Sigmoid colon (tissue), 6 donors: ENCODE measurements at regions not wholly inside any gene's neighbourhood (a gene's known extent, or its start where the extent isn't known, plus 50 kb on each side); places are given as distances from the start of the nearest gene placed in this dataset.

Experiments
- DNase-seq: peaks from one replicate; pipeline ENCODE4 v3.0.0-alpha.2; 2019
- H3K27ac ChIP-seq, 4 donors: fragments of 200-600 bp; sonication (generic); one replicate each; pipeline ENCODE4 v1.5.1; 2016 to 2019; ENCODE audit warnings: mild to moderate bottlenecking in 1 of 4
- H3K27me3 ChIP-seq, 3 donors: fragments of 200-600 bp; sonication (generic); one replicate each; pipeline ENCODE4 v1.5.1; 2019; ENCODE audit warnings: mild to moderate bottlenecking in 1 of 3
- H3K36me3 ChIP-seq, 4 donors: fragments of 200-600 bp; sonication (generic); one replicate each; pipeline ENCODE4 v1.5.1; 2016 to 2019
- H3K4me1 ChIP-seq, 4 donors: fragments of 200-600 bp; sonication (generic); one replicate each; pipeline ENCODE4 v1.5.1; 2017 to 2019
- H3K4me3 ChIP-seq, 4 donors: fragments of 200-600 bp; sonication (generic); one replicate each; pipeline ENCODE4 v1.5.1; 2017 to 2019; ENCODE audit warnings: mild to moderate bottlenecking in 2 of 4, moderate library complexity in 1 of 4
- H3K9me3 ChIP-seq, 4 donors: fragments of 200-600 bp in 3 of 4; sonication (generic) in 3 of 4; one replicate each; pipeline versions ENCODE4 v1.5.1 to v1.6.1; 2013 to 2019
- EP300 ChIP-seq, 4 donors: sonication (generic); formaldehyde crosslinking; IDR thresholded peaks; one replicate each; pipeline ENCODE4 v1.6.1; 2017; ENCODE audit warnings: antibody characterized with exemption in 4 of 4
- POLR2A ChIP-seq, 2 donors: fragments of 450-650 bp; IDR thresholded peaks; one replicate each; pipeline ENCODE4 v1.6.1; 2016; ENCODE audit warnings: antibody characterized with exemption in 2 of 2, mild to moderate bottlenecking in 2 of 2, moderate library complexity in 2 of 2
- POLR2AphosphoS5 ChIP-seq, 4 donors: sonication (generic); formaldehyde crosslinking; IDR thresholded peaks; one replicate each; pipeline ENCODE4 v1.6.1; 2017; ENCODE audit warnings: antibody characterized with exemption in 4 of 4
- WGBS, 2 donors: extraction: QIAGEN DNeasy Blood & Tissue Kit; methylation state at CpG; one replicate each; pipeline ENCODE4 v1.1.7; 2013; 5-methylcytosine and 5-hydroxymethylcytosine counted together
- intact Hi-C: fragments of 100-400 bp; cut with DNase I; formaldehyde crosslinking; loops from one replicate; pipeline ENCODE4 v1.15.1; 2023
- TF ChIP-seq, protein P1 (sequence below), 4 experiments: fragments of 450-650 bp in 3 of 4; fragments of 200-600 bp in 1 of 4; IDR thresholded peaks; one replicate each; pipeline ENCODE4 v1.5.1; 2016 to 2019; ENCODE audit warnings: antibody characterized with exemption in 4 of 4, mild to moderate bottlenecking in 3 of 4, moderate library complexity in 2 of 4
- donor health status: healthy with polysubstance abuse.
- donor health status: healthy.

DNA sequence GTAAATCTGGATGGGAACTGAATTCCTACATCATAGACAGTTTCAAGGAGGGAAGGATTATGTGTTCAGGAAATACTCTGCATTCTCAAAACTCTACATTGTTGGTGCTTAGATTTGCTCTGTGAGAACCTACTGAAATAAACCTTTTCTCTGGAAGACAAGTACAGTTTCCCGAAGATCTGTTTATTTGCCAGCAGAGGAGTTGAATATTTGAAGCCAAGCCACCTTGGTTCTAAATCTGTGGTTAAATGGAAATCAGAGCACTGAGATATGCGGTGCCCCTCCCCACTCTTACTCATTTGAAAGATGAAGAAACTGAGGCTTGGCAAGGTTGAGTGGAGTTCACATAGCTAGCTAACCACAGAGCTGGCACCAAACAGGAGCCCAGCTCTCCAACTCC lies 146.3 kb upstream of the CTAGE1 start:
- 74 to 79% methylated on average over 2 of the region's 2 CpGs for WGBS, 2 donors
- no peaks in the 10 kb centered on the region for H3K27me3 ChIP-seq
- H3K4me1 ChIP-seq: peaks cover 0 to 19% (median 7%) of the 10 kb centered on the region in 4 donors
- intact Hi-C loops: loop anchor here (5.0 to 10.0 kb wide), 3 partner anchors 239 to 657 kb away; no protein-coding TSS in a partner anchor
- H3K4me3 ChIP-seq: no peak overlapping the region
- no peaks in the 10 kb centered on the region for H3K36me3 ChIP-seq
- no peaks in the 10 kb centered on the region for H3K9me3 ChIP-seq
- DNase-seq: no peak
- H3K27ac ChIP-seq: no peak overlapping the region
- TF ChIP-seq POLR2A (IDR thresholded peaks at IDR 0.05) (no peak), POLR2AphosphoS5 (IDR thresholded peaks at IDR 0.05) (no peak), EP300 (IDR thresholded peaks at IDR 0.05) (no peak)
- TF ChIP-seq, protein P1, sequence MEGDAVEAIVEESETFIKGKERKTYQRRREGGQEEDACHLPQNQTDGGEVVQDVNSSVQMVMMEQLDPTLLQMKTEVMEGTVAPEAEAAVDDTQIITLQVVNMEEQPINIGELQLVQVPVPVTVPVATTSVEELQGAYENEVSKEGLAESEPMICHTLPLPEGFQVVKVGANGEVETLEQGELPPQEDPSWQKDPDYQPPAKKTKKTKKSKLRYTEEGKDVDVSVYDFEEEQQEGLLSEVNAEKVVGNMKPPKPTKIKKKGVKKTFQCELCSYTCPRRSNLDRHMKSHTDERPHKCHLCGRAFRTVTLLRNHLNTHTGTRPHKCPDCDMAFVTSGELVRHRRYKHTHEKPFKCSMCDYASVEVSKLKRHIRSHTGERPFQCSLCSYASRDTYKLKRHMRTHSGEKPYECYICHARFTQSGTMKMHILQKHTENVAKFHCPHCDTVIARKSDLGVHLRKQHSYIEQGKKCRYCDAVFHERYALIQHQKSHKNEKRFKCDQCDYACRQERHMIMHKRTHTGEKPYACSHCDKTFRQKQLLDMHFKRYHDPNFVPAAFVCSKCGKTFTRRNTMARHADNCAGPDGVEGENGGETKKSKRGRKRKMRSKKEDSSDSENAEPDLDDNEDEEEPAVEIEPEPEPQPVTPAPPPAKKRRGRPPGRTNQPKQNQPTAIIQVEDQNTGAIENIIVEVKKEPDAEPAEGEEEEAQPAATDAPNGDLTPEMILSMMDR (IDR thresholded peaks at IDR 0.05): no peak

DNA sequence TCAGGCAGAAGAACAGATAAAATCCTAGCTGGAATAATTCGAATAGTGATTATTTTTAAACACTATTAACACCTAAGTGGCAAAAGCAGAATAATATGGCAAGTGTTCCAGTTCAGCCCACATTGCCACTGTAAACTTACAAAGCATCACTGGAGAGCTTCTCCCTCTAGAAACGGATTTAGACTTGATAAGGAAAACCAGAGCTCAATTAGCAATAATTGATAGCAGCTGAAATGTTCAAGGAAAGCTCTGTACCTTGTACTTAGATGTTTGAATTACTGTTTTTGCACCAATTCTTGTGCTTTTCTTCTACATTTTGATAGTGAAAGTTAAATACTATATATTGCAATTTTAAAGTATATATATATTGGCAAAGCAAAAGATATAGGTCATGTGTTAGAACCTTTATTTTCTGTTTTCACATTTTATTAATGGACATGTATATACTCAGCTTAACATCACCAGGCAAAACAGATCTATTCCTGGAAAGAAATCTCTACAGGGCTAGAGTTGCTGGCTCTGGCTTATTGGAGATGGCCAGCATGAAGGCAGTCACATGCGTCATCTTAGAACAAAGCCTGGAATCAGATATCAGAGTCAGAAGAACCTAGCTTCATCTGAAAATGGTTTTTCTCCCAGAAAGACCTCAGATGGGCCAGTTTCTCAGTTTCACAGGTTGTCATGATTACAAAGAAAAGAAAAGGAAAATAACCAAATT lies 149.1 kb upstream of the CTAGE1 start:
- H3K27ac ChIP-seq: no peak overlapping the region
- intact Hi-C loops: loop anchor here (10.0 kb wide), 1 partner anchor 242 kb away; no protein-coding TSS in a partner anchor
- WGBS, 2 donors: 76 to 83% methylated on average over 3 of the region's 3 CpGs
- TF ChIP-seq POLR2A (IDR thresholded peaks at IDR 0.05): no peak
- no peak for DNase-seq
- H3K4me1 ChIP-seq: peaks cover 0 to 3% (median 0%) of the 10 kb centered on the region in 4 donors
- H3K27me3 ChIP-seq: no peaks in the 10 kb centered on the region
- no peaks in the 10 kb centered on the region for H3K36me3 ChIP-seq
- H3K4me3 ChIP-seq: no peak overlapping the region
- H3K9me3 ChIP-seq: no peaks in the 10 kb centered on the region

DNA sequence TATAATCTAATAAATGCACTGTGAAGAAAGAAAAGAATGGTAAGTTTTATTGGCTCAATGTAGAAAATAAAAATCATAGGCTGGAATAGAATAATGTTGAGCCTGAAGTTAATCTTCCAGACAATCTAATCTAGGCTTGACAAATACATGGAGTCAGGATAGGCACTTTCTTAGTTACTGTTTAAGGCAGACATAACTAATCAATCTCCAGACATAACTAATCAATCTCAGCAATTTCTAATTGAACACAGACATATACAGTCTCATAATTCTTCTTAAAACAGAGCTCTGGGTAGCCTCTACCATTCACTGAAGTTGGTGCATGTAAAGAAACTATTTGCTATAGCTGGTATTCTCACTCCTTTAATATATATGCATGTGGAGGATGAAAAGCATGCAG lies 150.1 kb upstream of the CTAGE1 start:
- Histone ChIP-seq H3K4me1 (peaks cover 0 to 3% (median 0%) of the 10 kb centered on the region in 4 donors), H3K9me3 (no peaks in the 10 kb centered on the region), H3K36me3 (no peaks in the 10 kb centered on the region), H3K27ac (no peak overlapping the region), H3K4me3 (no peak overlapping the region), H3K27me3 (no peaks in the 10 kb centered on the region)
- intact Hi-C loops: loop anchor here (10.0 kb wide), 1 partner anchor 243 kb away; no protein-coding TSS in a partner anchor
- TF ChIP-seq POLR2AphosphoS5 (IDR thresholded peaks at IDR 0.05) (no peak), POLR2A (IDR thresholded peaks at IDR 0.05) (no peak)
- TF ChIP-seq, protein P1 (IDR thresholded peaks at IDR 0.05): no peak
- DNase-seq: no peak

DNA sequence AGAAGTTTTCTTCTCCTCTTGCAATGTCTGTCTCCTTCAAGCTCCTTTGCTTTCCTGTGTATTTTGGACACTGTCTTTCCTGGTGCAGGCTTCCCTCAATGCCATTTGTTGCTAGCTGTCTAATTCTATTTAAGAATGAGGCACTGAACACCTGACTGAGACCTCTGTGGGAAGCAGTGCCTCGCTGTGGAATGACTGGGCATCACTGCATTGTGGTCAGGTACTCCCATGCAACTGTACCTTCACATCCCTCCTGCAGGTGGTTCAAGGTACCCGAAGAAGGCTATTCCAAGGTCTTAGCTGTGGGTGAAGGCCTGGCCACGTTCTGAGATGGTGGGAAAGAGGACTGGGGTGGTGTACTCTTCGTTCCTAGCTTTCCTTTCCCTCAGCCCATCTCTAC lies 152.8 kb upstream of the CTAGE1 start:
- Histone ChIP-seq H3K36me3 (no peaks in the 10 kb centered on the region), H3K4me1 (no peaks in the 10 kb centered on the region), H3K4me3 (no peak overlapping the region), H3K27ac (no peak overlapping the region), H3K27me3 (no peaks in the 10 kb centered on the region), H3K9me3 (no peaks in the 10 kb centered on the region)
- TF ChIP-seq POLR2AphosphoS5 (IDR thresholded peaks at IDR 0.05) (no peak), EP300 (IDR thresholded peaks at IDR 0.05) (no peak), POLR2A (IDR thresholded peaks at IDR 0.05) (no peak)
- TF ChIP-seq, protein P1 (IDR thresholded peaks at IDR 0.05): no peak
- DNase-seq: no peak
- intact Hi-C loops: no loop called here
- 78% methylated on average over 4 of the region's 4 CpGs for WGBS, 2 donors

DNA sequence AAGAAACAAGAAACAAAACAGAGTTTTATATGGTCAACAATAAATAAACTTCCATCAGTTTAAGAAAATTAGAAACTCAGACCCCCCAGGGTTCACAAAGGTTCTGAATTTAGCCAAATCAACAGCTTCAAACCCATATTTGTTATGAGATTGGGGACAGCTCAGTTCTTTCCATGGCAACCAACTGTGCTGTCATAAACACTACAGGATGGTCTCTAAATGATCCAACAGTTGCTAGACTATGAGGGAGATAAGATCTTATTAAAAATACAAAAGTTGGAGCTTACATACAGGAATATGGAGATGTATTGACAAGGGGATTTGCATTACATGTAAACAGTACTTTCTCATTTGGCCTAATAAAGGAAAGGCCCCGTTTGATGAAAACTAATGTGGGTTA lies 154.6 kb upstream of the CTAGE1 start:
- H3K36me3 ChIP-seq: no peaks in the 10 kb centered on the region
- H3K9me3 ChIP-seq: no peaks in the 10 kb centered on the region
- intact Hi-C loops: no loop called here
- no peak for DNase-seq
- H3K27me3 ChIP-seq: no peaks in the 10 kb centered on the region
- H3K4me1 ChIP-seq: no peaks in the 10 kb centered on the region
- TF ChIP-seq EP300 (IDR thresholded peaks at IDR 0.05): no peak
- H3K4me3 ChIP-seq: no peak overlapping the region
- WGBS, 2 donors: 71 to 74% methylated on average over 1 of the region's 1 CpG
- no peak overlapping the region for H3K27ac ChIP-seq

DNA sequence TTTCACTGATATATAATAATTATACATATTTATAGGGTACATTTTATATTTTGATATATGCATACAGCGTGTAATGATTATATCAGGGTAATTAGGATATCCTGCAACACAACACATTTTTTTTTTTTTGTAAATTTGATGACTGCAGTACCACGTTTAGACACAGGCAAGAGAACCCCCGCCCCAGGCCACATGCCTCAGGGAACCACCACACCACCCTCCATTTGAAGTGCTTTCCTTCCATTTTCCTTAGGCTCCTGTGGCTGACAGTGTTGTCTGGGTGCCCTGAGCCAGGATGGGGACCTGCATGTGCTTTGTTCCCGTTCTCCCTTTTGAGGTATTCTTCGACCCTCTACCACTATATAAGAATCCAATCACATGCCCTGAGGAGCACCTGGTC lies 161.6 kb upstream of the CTAGE1 start:
- intact Hi-C loops: no loop called here
- H3K36me3 ChIP-seq: no peaks in the 10 kb centered on the region
- no peak overlapping the region for H3K27ac ChIP-seq
- no peak for DNase-seq
- TF ChIP-seq EP300 (IDR thresholded peaks at IDR 0.05) (no peak), POLR2A (IDR thresholded peaks at IDR 0.05) (no peak), POLR2AphosphoS5 (IDR thresholded peaks at IDR 0.05) (no peak)
- TF ChIP-seq, protein P1 (IDR thresholded peaks at IDR 0.05): no peak
- peaks cover 0 to 2% (median 0%) of the 10 kb centered on the region in 4 donors for H3K9me3 ChIP-seq
- no peaks in the 10 kb centered on the region for H3K4me1 ChIP-seq
- WGBS, 2 donors: 83 to 84% methylated on average over 5 of the region's 5 CpGs
- no peaks in the 10 kb centered on the region for H3K27me3 ChIP-seq
- H3K4me3 ChIP-seq: no peak overlapping the region
